Mammary epithelial cell (primary cell): ENCODE measurements at regions not wholly inside any gene's neighbourhood (a gene's known extent, or its start where the extent isn't known, plus 50 kb on each side); places are given as distances from the start of the nearest gene placed in this dataset.

Source experiments
- CTCF ChIP-seq, 2 donors: IDR thresholded peaks in 1 of 2; conservative IDR thresholded peaks in 1 of 2; 2 replicates each; pipeline ENCODE4 v1.5.1; 2011 to 2012; ENCODE audit warnings: inconsistent platforms in 2 of 2, low read length in 2 of 2, mild to moderate bottlenecking in 2 of 2, control low read depth in 1 of 2, low read depth in 1 of 2; ENCODE audit not compliant: insufficient read depth in 1 of 2; ENCODE audit errors: extremely low read depth in 1 of 2
- EZH2 ChIP-seq: IDR thresholded peaks from 2 replicates; pipeline ENCODE4 v1.6.1; 2012; ENCODE audit warnings: low read length, inconsistent platforms, borderline replicate concordance

DNA sequence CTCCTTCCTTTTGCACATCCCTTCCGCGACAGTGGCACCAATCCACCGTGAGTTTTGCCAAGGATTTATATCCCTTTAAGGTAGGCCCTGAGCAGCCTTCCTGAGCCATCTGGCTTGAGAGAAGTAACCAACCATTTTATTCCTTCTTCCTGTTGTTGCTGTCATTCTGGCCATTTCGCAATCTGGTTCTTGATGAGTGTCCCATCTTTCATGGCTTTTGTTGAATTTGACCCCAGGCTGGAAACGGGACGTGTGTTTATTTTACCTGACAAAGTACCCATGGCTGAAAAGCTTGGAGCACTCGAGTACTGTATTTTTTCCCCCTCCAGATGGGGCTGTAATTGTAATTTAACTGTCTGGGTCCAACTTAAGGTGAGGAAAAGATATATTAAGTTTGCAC, 173.4 kb downstream of the WNT5A start:
- TF ChIP-seq CTCF (conservative IDR thresholded peaks at IDR 0.05 in 1 of 2, IDR thresholded peaks at IDR 0.05 in 1 of 2; ENCODE audit: extremely low read depth in 1 of 2, insufficient read depth in 1 of 2, low read depth in 1 of 2, low read length in 2 of 2) (no peak), EZH2 (no peak)
